OCI-LY1 (cell line): ENCODE measurements at regions not wholly inside any gene's neighbourhood (a gene's known extent, or its start where the extent isn't known, plus 50 kb on each side); places are given as distances from the start of the nearest gene placed in this dataset.

Source experiments
- H2AFZ ChIP-seq: fragments of 200-600 bp; sonication (generic), shearing (Covaris generic); 2 replicates; pipeline ENCODE4 v1.6.0; 2014; ENCODE audit warnings: antibody characterized with exemption, mild to moderate bottlenecking, low read length
- H3F3A ChIP-seq: fragments of 200-600 bp; sonication (generic), shearing (Covaris generic); 2 replicates; pipeline ENCODE4 v1.6.0; 2014; ENCODE audit warnings: mild to moderate bottlenecking, antibody characterized with exemption, low read length, moderate library complexity; ENCODE audit not compliant: insufficient read depth
- H3K27ac ChIP-seq: fragments of 200-600 bp; sonication (generic); 2 replicates; pipeline ENCODE4 v1.5.1; 2014; ENCODE audit warnings: low read length, mixed run types, mild to moderate bottlenecking, low read depth; ENCODE audit not compliant: poor library complexity, severe bottlenecking
- H3K27me3 ChIP-seq: fragments of 200-600 bp; sonication (generic); 2 replicates; pipeline ENCODE4 v1.6.0; 2014; ENCODE audit warnings: antibody characterized with exemption, mild to moderate bottlenecking, low read length, moderate library complexity; ENCODE audit not compliant: insufficient read depth
- H3K36me3 ChIP-seq: fragments of 200-600 bp; sonication (generic); 2 replicates; pipeline ENCODE4 v1.6.1; 2014; ENCODE audit warnings: mild to moderate bottlenecking, antibody characterized with exemption, low read length, moderate library complexity, mixed read lengths; ENCODE audit not compliant: insufficient read depth
- H3K4me1 ChIP-seq: fragments of 200-600 bp; sonication (generic); 2 replicates; pipeline ENCODE4 v1.5.1; 2014; ENCODE audit warnings: mild to moderate bottlenecking, low read length, moderate library complexity; ENCODE audit not compliant: insufficient read depth, severe bottlenecking
- H3K4me2 ChIP-seq: fragments of 200-600 bp; sonication (generic), shearing (Covaris generic); 2 replicates; pipeline ENCODE4 v1.6.1; 2014; ENCODE audit warnings: low read length
- H3K4me3 ChIP-seq: fragments of 200-600 bp; sonication (generic); 2 replicates; pipeline ENCODE4 v1.5.1; 2014; ENCODE audit warnings: low read length, low read depth, mild to moderate bottlenecking, mixed read lengths; ENCODE audit not compliant: poor library complexity, severe bottlenecking
- H3K79me2 ChIP-seq: fragments of 200-600 bp; shearing (Covaris generic); 2 replicates; pipeline ENCODE4 v1.6.1; 2016; ENCODE audit warnings: mixed run types, low read length, mixed read lengths; ENCODE audit not compliant: insufficient read depth
- H3K9ac ChIP-seq: fragments of 200-600 bp; sonication (generic), shearing (Covaris generic); 2 replicates; pipeline ENCODE4 v1.6.1; 2014; ENCODE audit warnings: mild to moderate bottlenecking, low read length, mixed read lengths
- H3K9me2 ChIP-seq: fragments of 200-600 bp; sonication (generic), shearing (Covaris generic); 2 replicates; pipeline ENCODE4 v1.6.1; 2014; ENCODE audit warnings: low read depth, mild to moderate bottlenecking, low read length, mixed read lengths
- H3K9me3 ChIP-seq: fragments of 200-600 bp; shearing (Covaris generic); 2 replicates; pipeline ENCODE4 v1.6.1; 2014; ENCODE audit warnings: low read length, mixed read lengths
- H4K20me1 ChIP-seq: fragments of 200-600 bp; sonication (generic), shearing (Covaris generic); 2 replicates; pipeline ENCODE4 v1.6.0; 2016; ENCODE audit warnings: mild to moderate bottlenecking, low read length; ENCODE audit not compliant: insufficient read depth
- CTCF ChIP-seq: fragments of 200-600 bp; sonication (generic), shearing (Covaris generic); IDR thresholded peaks from 2 replicates; pipeline ENCODE4 v1.5.1; 2017; ENCODE audit warnings: mild to moderate bottlenecking, antibody characterized with exemption, low read length, moderate library complexity, mixed read lengths
- EZH2 ChIP-seq: fragments of 200-600 bp; sonication (generic), shearing (Covaris generic); IDR thresholded peaks from 2 replicates; pipeline ENCODE4 v1.8.0; 2017; ENCODE audit warnings: borderline replicate concordance, mixed run types, mild to moderate bottlenecking, antibody characterized with exemption, low read length, moderate library complexity, mixed read lengths

GRCh38 chr13:64327505-64328194, 2902.5 kb downstream of the PCDH9 start:
- no peak overlapping the region for H3K4me2 ChIP-seq
- no peaks in the 10 kb centered on the region for H3K4me1 ChIP-seq
- H2AFZ ChIP-seq, result no peak overlapping the region
- 0 out of 2 replicates have a peak, but pooled peaks cover 3% of the 10 kb centered on the region for H3K9me3 ChIP-seq
- H3K36me3 ChIP-seq, result no peaks in the 10 kb centered on the region
- H3K4me3 ChIP-seq, result no peak overlapping the region
- H3K27me3 ChIP-seq, result no peaks in the 10 kb centered on the region
- TF ChIP-seq CTCF (no peak), EZH2 (no peak)
- no peaks in the 10 kb centered on the region for H3K9me2 ChIP-seq
- H3K9ac ChIP-seq, result no peak overlapping the region
- H4K20me1 ChIP-seq, result no peaks in the 10 kb centered on the region
- H3K27ac ChIP-seq, result no peak overlapping the region
- no peaks in the 10 kb centered on the region for H3F3A ChIP-seq
- H3K79me2 ChIP-seq, result no peaks in the 10 kb centered on the region

- H3K27me3 ChIP-seq, result no peaks in the 10 kb centered on the region
- no peaks in the 10 kb centered on the region for H3F3A ChIP-seq
- H3K4me1 ChIP-seq, result no peaks in the 10 kb centered on the region
- H2AFZ ChIP-seq, result no peak overlapping the region
- no peaks in the 10 kb centered on the region for H3K9me3 ChIP-seq
- no peak overlapping the region for H3K4me3 ChIP-seq
- H3K9ac ChIP-seq, result no peak overlapping the region
- H3K79me2 ChIP-seq, result no peaks in the 10 kb centered on the region
- H3K4me2 ChIP-seq, result no peak overlapping the region
- H3K36me3 ChIP-seq, result no peaks in the 10 kb centered on the region
- no peak for TF ChIP-seq CTCF
- TF ChIP-seq EZH2, result no peak
- no peaks in the 10 kb centered on the region for H4K20me1 ChIP-seq
- H3K27ac ChIP-seq, result no peak overlapping the region
- no peaks in the 10 kb centered on the region for H3K9me2 ChIP-seq
These were observed 2898.7 kb upstream of the PCDH20 start for GRCh38 chr13:64314331-64314730.

GRCh38 chr13:64311948-64312347, 2896.3 kb upstream of the PCDH20 start:
- no peaks in the 10 kb centered on the region for H3K9me2 ChIP-seq
- H4K20me1 ChIP-seq, result no peaks in the 10 kb centered on the region
- no peak overlapping the region for H3K4me2 ChIP-seq
- no peaks in the 10 kb centered on the region for H3K36me3 ChIP-seq
- H3K79me2 ChIP-seq, result no peaks in the 10 kb centered on the region
- H3K4me3 ChIP-seq, result no peak overlapping the region
- H3K27me3 ChIP-seq, result no peaks in the 10 kb centered on the region
- H3K9ac ChIP-seq, result no peak overlapping the region
- H3K27ac ChIP-seq, result no peak overlapping the region
- no peaks in the 10 kb centered on the region for H3F3A ChIP-seq
- TF ChIP-seq EZH2 (no peak), CTCF (no peak)
- H3K9me3 ChIP-seq, result no peaks in the 10 kb centered on the region
- no peaks in the 10 kb centered on the region for H3K4me1 ChIP-seq
- no peak overlapping the region for H2AFZ ChIP-seq
